GM18867 (cell line): ENCODE measurements at regions not wholly inside any gene's neighbourhood (a gene's known extent, or its start where the extent isn't known, plus 50 kb on each side); places are given as distances from the start of the nearest gene placed in this dataset.

Source experiments
- ATAC-seq: cut with Tn5 transposase; IDR thresholded peaks from one replicate; pipeline ENCODE4 v1.9.1; 2021; ENCODE audit warnings: mild to moderate bottlenecking, moderate library complexity; ENCODE audit not compliant: unreplicated experiment

DNA sequence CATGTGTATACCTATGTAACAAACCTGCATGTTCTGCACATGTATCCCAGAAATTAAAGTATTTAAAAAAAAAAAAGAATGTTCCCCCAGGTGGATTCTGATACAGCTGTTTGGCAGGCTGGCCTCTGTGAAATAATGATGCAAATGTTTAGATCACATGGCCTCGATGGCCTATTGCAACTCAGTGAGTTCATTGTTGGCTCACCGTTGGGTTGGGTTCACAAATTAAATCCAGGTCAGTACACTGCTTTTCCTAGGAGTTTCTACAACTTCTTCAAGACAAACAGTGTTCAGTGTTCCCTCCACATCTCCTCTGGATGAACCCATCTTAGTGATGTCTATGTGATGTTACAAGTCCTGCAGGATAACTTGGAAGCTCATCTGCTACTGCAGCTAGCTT lies 58.3 kb upstream of the STXBP6 start:
- no peak for ATAC-seq

DNA sequence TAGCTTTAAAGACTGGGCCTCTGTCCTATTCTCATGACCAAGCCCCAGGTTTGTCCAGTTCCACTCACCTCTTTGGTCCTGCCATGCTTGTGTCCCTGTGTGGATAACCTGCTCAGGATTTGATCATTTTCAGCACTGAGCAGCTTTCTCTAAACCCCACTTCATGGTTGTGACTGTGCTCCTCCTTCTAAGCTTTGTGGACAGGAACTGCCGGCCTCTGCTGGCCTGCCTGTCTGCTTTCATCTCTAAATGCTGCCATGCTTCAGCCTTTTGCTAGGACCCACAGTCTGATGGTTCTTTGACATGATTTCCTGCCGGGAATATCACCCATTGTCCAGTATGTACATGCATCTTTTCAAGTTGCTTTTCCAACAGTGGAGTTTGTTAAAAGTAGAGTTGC lies 53.9 kb upstream of the STXBP6 start:
- no peak for ATAC-seq

DNA sequence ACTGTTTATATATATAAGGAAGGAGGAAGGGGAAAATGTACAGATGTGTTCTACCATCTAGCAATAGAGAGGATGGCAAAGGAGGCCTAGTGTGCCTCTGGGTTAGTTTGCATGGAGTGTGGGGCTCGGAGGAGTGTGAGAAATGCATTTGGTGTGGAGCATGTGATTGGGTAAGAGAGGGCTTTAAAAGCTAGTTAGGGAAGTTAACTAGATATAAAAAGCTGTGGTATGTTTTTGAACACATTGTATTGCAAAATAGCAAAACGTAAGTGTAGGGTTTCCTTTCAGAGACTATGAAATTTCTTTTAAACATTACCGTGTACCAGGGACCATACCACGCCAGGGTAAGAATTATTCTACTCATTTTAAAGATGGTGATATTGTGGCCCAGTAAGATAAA lies 53.3 kb upstream of the STXBP6 start:
- ATAC-seq = no peak

DNA sequence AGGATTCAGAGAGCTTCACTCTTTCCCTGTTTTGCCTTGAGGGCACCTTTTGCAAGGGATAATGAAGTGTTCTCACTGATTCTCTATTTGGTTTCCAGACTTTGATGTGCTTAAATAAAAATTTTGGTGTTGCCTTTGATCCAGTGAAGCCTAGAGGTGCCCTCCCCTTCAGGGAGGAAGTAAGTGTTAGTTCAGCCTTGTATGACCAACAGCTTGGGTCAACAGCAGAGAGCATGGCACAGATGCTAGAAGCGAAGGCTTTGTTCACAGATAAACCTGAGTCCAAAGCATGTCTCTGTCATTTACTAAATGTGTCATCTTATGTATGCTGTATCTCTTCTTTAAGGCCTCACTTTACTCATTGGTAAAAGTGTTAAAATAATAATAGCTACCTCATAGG lies 52.8 kb upstream of the STXBP6 start:
- no peak for ATAC-seq

DNA sequence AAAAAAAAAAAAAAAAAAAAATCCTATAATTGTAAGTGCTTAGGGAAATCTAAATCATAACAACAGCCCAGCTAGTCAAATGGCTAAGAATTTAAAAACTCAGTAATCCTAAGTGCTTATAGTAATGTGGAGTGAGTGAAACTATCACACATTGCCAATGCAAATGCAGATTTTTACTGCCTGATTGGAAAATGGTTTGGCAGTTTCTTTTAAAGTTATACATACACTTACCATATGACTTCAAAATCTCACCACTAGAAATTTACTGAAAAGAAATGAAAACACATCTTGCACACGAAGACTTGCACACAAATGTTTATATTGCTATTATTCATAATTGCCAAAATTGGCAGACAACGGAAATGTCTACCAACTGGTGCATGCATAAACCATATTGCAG lies 51.3 kb upstream of the STXBP6 start:
- ATAC-seq = no peak
